GM18951 (cell line): ENCODE measurements at regions not wholly inside any gene's neighbourhood (a gene's known extent, or its start where the extent isn't known, plus 50 kb on each side); places are given as distances from the start of the nearest gene placed in this dataset.

ENCODE experiments used
- POLR2A ChIP-seq: IDR thresholded peaks from 4 replicates; pipeline ENCODE4 v1.6.1; 2011; ENCODE audit warnings: mild to moderate bottlenecking; ENCODE audit not compliant: insufficient read length, insufficient read depth; ENCODE audit errors: extremely low read depth
- in situ Hi-C: fragments of 300-500 bp; cut with MboI; formaldehyde crosslinking; loops from one replicate; pipeline ENCODE4 v1.12.0; 2022; ENCODE audit warnings: low sequenced_read_pairs, mixed read lengths, inconsistent platforms; ENCODE audit not compliant: unreplicated experiment

- no peak for TF ChIP-seq POLR2A
Measured at GRCh38 chr1:188496506-188496905, 1667.8 kb downstream of the PLA2G4A start.

GRCh38 chr1:188497020-188497419, 1668.3 kb downstream of the PLA2G4A start:
- in situ Hi-C loops: no loop called here
- no peak for TF ChIP-seq POLR2A

More at GRCh38 chr1:188496506-188496905, 1667.8 kb downstream of the PLA2G4A start:
- in situ Hi-C loops: no loop called here

- in situ Hi-C loops: no loop called here
- no peak for TF ChIP-seq POLR2A
Measured at GRCh38 chr1:188499690-188500089, 1670.9 kb downstream of the PLA2G4A start.

- in situ Hi-C loops: no loop called here
- TF ChIP-seq POLR2A: no peak
Measured at GRCh38 chr1:188514917-188515316, 1686.2 kb downstream of the PLA2G4A start.

GRCh38 chr1:188517139-188517538, 1688.4 kb downstream of the PLA2G4A start:
- no peak for TF ChIP-seq POLR2A
- in situ Hi-C loops: no loop called here

- in situ Hi-C loops: no loop called here
- TF ChIP-seq POLR2A: no peak
Measured at GRCh38 chr1:188551176-188551575, 1722.4 kb downstream of the PLA2G4A start.

- no peak for TF ChIP-seq POLR2A
- in situ Hi-C loops: no loop called here
Measured at GRCh38 chr1:188557053-188557452, 1728.3 kb downstream of the PLA2G4A start.

GRCh38 chr1:188582911-188583532, 1754.3 kb downstream of the PLA2G4A start:
- in situ Hi-C loops: no loop called here
- no peak for TF ChIP-seq POLR2A

GRCh38 chr1:188584119-188584518, 1755.4 kb downstream of the PLA2G4A start:
- in situ Hi-C loops: no loop called here
- no peak for TF ChIP-seq POLR2A

GRCh38 chr1:188590641-188591040, 1761.9 kb downstream of the PLA2G4A start:
- in situ Hi-C loops: no loop called here
- TF ChIP-seq POLR2A: no peak

- no peak for TF ChIP-seq POLR2A
- in situ Hi-C loops: no loop called here
Measured at GRCh38 chr1:188594542-188595235, 1765.9 kb downstream of the PLA2G4A start.

- in situ Hi-C loops: no loop called here
- no peak for TF ChIP-seq POLR2A
Measured at GRCh38 chr1:188599313-188599712, 1770.6 kb downstream of the PLA2G4A start.

GRCh38 chr1:188611432-188611831, 1782.7 kb downstream of the PLA2G4A start:
- in situ Hi-C loops: no loop called here

GRCh38 chr1:188615321-188615720, 1786.6 kb downstream of the PLA2G4A start:
- in situ Hi-C loops: no loop called here
- TF ChIP-seq POLR2A: no peak

More at GRCh38 chr1:188611432-188611831, 1782.7 kb downstream of the PLA2G4A start:
- TF ChIP-seq POLR2A: no peak

- in situ Hi-C loops: no loop called here
- no peak for TF ChIP-seq POLR2A
Measured at GRCh38 chr1:188620236-188620635, 1791.5 kb downstream of the PLA2G4A start.
